GM23338 (cell line): ENCODE measurements at regions not wholly inside any gene's neighbourhood (a gene's known extent, or its start where the extent isn't known, plus 50 kb on each side); places are given as distances from the start of the nearest gene placed in this dataset.

Experiments used
- ATAC-seq: fragments of 200-7000 bp; cut with Tn5 transposase; 3 replicates; pipeline ENCODE4 v1.9.1; 2020
- DNase-seq: peaks from one replicate; pipeline ENCODE4 v3.0.0-alpha.2; 2015; ENCODE audit warnings: low spot score
- H2AFZ ChIP-seq: fragments of 200-600 bp; sonication (generic); 2 replicates; pipeline ENCODE4 v1.8.0; 2016; ENCODE audit warnings: antibody characterized with exemption, mild to moderate bottlenecking, moderate library complexity
- H3F3A ChIP-seq: fragments of 200-600 bp; sonication (generic); replicated peaks from 2 replicates; pipeline ENCODE4 v1.8.0; 2017; ENCODE audit warnings: antibody characterized with exemption, mixed run types, low read depth
- H3K27ac ChIP-seq: fragments of 200-600 bp; sonication (generic); 2 replicates; pipeline ENCODE4 v1.6.1; 2016; ENCODE audit warnings: low read depth
- H3K27me3 ChIP-seq: fragments of 200-600 bp; sonication (generic); 2 replicates; pipeline ENCODE4 v1.8.0; 2016; ENCODE audit warnings: mild to moderate bottlenecking, mixed run types, moderate library complexity; ENCODE audit not compliant: insufficient read depth
- H3K36me3 ChIP-seq: fragments of 200-600 bp; sonication (generic); 2 replicates; pipeline ENCODE4 v1.8.0; 2016; ENCODE audit warnings: mild to moderate bottlenecking; ENCODE audit not compliant: insufficient read depth
- H3K4me1 ChIP-seq: fragments of 200-600 bp; sonication (generic); 2 replicates; pipeline ENCODE4 v1.8.0; 2016; ENCODE audit warnings: mild to moderate bottlenecking, moderate library complexity; ENCODE audit not compliant: insufficient read depth
- H3K4me2 ChIP-seq: fragments of 200-600 bp; sonication (generic); 2 replicates; pipeline ENCODE4 v1.7.1; 2017; ENCODE audit warnings: mixed run types
- H3K4me3 ChIP-seq: fragments of 200-600 bp; sonication (generic); 2 replicates; pipeline ENCODE4 v1.6.1; 2016; ENCODE audit warnings: mixed run types
- H3K79me2 ChIP-seq: fragments of 200-600 bp; sonication (generic); replicated peaks from 2 replicates; pipeline ENCODE4 v1.8.0; 2017; ENCODE audit warnings: mild to moderate bottlenecking; ENCODE audit not compliant: insufficient read depth
- H3K9me2 ChIP-seq: fragments of 200-600 bp; sonication (generic); 2 replicates; pipeline ENCODE4 v1.8.0; 2017; ENCODE audit not compliant: insufficient read depth
- H4K20me1 ChIP-seq: fragments of 200-600 bp; sonication (generic); replicated peaks from 2 replicates; pipeline ENCODE4 v1.8.0; 2017; ENCODE audit warnings: mild to moderate bottlenecking; ENCODE audit not compliant: insufficient read depth
- H3K27ac Mint-ChIP-seq: 2 replicates; pipeline ENCODE4 v1.8.0; 2020; ENCODE audit warnings: inconsistent platforms, mild to moderate bottlenecking, moderate library complexity, mixed read lengths
- H3K27me3 Mint-ChIP-seq: 3 replicates; pipeline ENCODE4 v1.8.0; 2022; ENCODE audit warnings: low read depth, mild to moderate bottlenecking, moderate library complexity, mixed read lengths, inconsistent platforms; ENCODE audit not compliant: insufficient read depth, poor library complexity
- H3K36me3 Mint-ChIP-seq: 3 replicates; pipeline ENCODE4 v1.8.0; 2021; ENCODE audit warnings: low read depth, mild to moderate bottlenecking, inconsistent platforms, moderate library complexity, mixed read lengths
- H3K4me1 Mint-ChIP-seq: 3 replicates; pipeline ENCODE4 v1.8.0; 2020; ENCODE audit warnings: mild to moderate bottlenecking, inconsistent platforms, mixed read lengths
- H3K4me3 Mint-ChIP-seq: 3 replicates; pipeline ENCODE4 v1.8.0; 2021; ENCODE audit warnings: moderate library complexity, mild to moderate bottlenecking, inconsistent platforms, mixed read lengths
- H3K9me3 Mint-ChIP-seq: 3 replicates; pipeline ENCODE4 v1.8.0; 2020; ENCODE audit warnings: moderate library complexity, mild to moderate bottlenecking, inconsistent platforms, mixed read lengths
- CREB1 ChIP-seq: fragments of 250-450 bp; sonication (Bioruptor Pico); IDR thresholded peaks from 2 replicates; pipeline ENCODE4 v1.5.0; 2020; ENCODE audit warnings: low read depth, mild to moderate bottlenecking, moderate library complexity
- EZH2 ChIP-seq: fragments of 200-600 bp; sonication (generic); IDR thresholded peaks from one replicate; pipeline ENCODE4 v1.8.0; 2017; ENCODE audit warnings: antibody characterized with exemption, mild to moderate bottlenecking, low read depth; ENCODE audit not compliant: unreplicated experiment
- EZH2phosphoT487 ChIP-seq: fragments of 200-600 bp; sonication (generic); IDR thresholded peaks from one replicate; pipeline ENCODE4 v1.8.1; 2018; ENCODE audit warnings: antibody characterized with exemption; ENCODE audit not compliant: unreplicated experiment
- JUNB ChIP-seq: IDR thresholded peaks from one replicate; pipeline ENCODE4 v1.6.1; 2016; ENCODE audit warnings: antibody characterized with exemption; ENCODE audit not compliant: unreplicated experiment
- NANOG ChIP-seq: IDR thresholded peaks from 2 replicates; pipeline ENCODE4 v1.6.1; 2016; ENCODE audit warnings: antibody characterized with exemption, borderline replicate concordance
- POLR2AphosphoS5 ChIP-seq: IDR thresholded peaks from 2 replicates; pipeline ENCODE4 v1.6.1; 2016; ENCODE audit warnings: antibody characterized with exemption, low read depth
- STAT1 ChIP-seq: IDR thresholded peaks from one replicate; pipeline ENCODE4 v1.6.1; 2016; ENCODE audit warnings: antibody characterized with exemption; ENCODE audit not compliant: unreplicated experiment
- ZNF114 ChIP-seq: fragments of 250-450 bp; sonication (Bioruptor Pico); IDR thresholded peaks from 2 replicates; pipeline ENCODE4 v1.5.0; 2020; ENCODE audit warnings: mild to moderate bottlenecking, moderate library complexity
- ZNF331 ChIP-seq: fragments of 250-450 bp; sonication (Bioruptor Pico); IDR thresholded peaks from 2 replicates; pipeline ENCODE4 v1.5.0; 2020; ENCODE audit warnings: low read depth, mild to moderate bottlenecking, moderate library complexity
- TF ChIP-seq, protein P1 (sequence below): IDR thresholded peaks from one replicate; pipeline ENCODE4 v1.6.1; 2018; ENCODE audit warnings: antibody characterized with exemption; ENCODE audit not compliant: unreplicated experiment
- TF ChIP-seq, protein P2 (sequence below): IDR thresholded peaks from 2 replicates; pipeline ENCODE4 v1.6.1; 2016; ENCODE audit warnings: antibody characterized with exemption
- TF ChIP-seq, protein P3 (sequence below), 2 experiments: fragments of 200-600 bp in 1 of 2; sonication (generic) in 1 of 2; conservative IDR thresholded peaks; 2 replicates each; pipeline versions ENCODE4 v1.5.1 to v1.6.1; 2016 to 2017; ENCODE audit warnings: antibody characterized with exemption in 2 of 2, low read depth in 2 of 2, mild to moderate bottlenecking in 2 of 2, moderate library complexity in 1 of 2

DNA sequence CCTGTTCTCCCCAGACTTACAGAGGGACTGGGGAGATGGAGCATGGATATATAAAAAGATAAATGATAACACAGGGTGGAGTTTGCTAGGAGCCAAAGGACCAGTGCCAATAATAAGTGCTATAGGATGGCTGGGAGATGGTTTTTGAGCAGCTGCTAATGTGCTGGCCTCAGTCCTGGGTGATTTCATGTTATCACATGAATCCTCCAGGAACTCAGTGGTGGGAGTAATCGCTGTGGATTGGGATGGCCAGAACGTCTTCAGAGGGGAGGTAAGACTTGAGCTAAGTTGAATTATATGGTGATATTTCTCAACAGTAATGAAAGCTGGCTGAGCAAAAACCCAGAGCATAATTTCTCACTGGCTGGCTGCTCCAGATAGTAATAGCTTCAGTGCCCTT is 441.4 kb downstream of the SLC4A3 start (continued):
- TF ChIP-seq, protein P1, sequence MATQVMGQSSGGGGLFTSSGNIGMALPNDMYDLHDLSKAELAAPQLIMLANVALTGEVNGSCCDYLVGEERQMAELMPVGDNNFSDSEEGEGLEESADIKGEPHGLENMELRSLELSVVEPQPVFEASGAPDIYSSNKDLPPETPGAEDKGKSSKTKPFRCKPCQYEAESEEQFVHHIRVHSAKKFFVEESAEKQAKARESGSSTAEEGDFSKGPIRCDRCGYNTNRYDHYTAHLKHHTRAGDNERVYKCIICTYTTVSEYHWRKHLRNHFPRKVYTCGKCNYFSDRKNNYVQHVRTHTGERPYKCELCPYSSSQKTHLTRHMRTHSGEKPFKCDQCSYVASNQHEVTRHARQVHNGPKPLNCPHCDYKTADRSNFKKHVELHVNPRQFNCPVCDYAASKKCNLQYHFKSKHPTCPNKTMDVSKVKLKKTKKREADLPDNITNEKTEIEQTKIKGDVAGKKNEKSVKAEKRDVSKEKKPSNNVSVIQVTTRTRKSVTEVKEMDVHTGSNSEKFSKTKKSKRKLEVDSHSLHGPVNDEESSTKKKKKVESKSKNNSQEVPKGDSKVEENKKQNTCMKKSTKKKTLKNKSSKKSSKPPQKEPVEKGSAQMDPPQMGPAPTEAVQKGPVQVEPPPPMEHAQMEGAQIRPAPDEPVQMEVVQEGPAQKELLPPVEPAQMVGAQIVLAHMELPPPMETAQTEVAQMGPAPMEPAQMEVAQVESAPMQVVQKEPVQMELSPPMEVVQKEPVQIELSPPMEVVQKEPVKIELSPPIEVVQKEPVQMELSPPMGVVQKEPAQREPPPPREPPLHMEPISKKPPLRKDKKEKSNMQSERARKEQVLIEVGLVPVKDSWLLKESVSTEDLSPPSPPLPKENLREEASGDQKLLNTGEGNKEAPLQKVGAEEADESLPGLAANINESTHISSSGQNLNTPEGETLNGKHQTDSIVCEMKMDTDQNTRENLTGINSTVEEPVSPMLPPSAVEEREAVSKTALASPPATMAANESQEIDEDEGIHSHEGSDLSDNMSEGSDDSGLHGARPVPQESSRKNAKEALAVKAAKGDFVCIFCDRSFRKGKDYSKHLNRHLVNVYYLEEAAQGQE = no peak

DNA sequence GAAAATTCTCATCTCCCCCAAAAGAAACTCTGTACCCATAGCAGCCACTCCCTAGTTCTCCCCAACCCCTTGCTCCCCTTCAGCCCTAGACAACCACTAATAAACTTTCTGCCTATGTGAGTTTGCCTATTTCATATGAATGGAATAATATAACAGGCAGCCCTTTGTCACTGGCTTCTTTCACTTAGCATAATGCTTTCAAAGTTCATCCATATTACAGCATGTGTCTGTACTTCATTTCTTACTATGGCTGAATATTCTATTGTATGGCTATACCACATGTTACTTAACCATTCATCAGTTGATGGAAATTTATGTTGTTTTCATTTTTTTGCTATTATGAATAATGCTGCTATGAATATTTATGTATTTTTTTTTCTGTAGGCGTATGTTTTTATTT is 442.9 kb downstream of the SLC4A3 start:
- no peak overlapping the region for H3K4me2 ChIP-seq
- H3K79me2 ChIP-seq = no peaks in the 10 kb centered on the region
- H3K27ac ChIP-seq = no peak overlapping the region
- peaks cover 5% of the 10 kb centered on the region; the same call in 1 of the 2 replicates for H3K9me2 ChIP-seq
- no peak for DNase-seq
- no peak overlapping the region for H2AFZ ChIP-seq
- H3K36me3 ChIP-seq = no peaks in the 10 kb centered on the region
- H3K4me3 ChIP-seq = no peak overlapping the region
- H3K4me3 Mint-ChIP-seq = no peak overlapping the region
- H3K36me3 Mint-ChIP-seq = no peaks in the 10 kb centered on the region
- H3K4me1 ChIP-seq = no peaks in the 10 kb centered on the region
- no peaks in the 10 kb centered on the region for H3F3A ChIP-seq
- ATAC-seq = no peak
- no peaks in the 10 kb centered on the region for H3K9me3 Mint-ChIP-seq
- no peaks in the 10 kb centered on the region for H4K20me1 ChIP-seq
- peaks cover 3% of the 10 kb centered on the region for H3K27me3 Mint-ChIP-seq
- H3K27ac Mint-ChIP-seq = no peak overlapping the region
- H3K4me1 Mint-ChIP-seq = no peaks in the 10 kb centered on the region; the same call in 1 of the 3 replicates
- no peaks in the 10 kb centered on the region for H3K27me3 ChIP-seq
- TF ChIP-seq ZNF114 (CRISPR knock-in tag) = no peak
- TF ChIP-seq, protein P2, sequence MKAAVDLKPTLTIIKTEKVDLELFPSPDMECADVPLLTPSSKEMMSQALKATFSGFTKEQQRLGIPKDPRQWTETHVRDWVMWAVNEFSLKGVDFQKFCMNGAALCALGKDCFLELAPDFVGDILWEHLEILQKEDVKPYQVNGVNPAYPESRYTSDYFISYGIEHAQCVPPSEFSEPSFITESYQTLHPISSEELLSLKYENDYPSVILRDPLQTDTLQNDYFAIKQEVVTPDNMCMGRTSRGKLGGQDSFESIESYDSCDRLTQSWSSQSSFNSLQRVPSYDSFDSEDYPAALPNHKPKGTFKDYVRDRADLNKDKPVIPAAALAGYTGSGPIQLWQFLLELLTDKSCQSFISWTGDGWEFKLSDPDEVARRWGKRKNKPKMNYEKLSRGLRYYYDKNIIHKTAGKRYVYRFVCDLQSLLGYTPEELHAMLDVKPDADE = no peak
- TF ChIP-seq STAT1 = no peak
- TF ChIP-seq, protein P3, sequence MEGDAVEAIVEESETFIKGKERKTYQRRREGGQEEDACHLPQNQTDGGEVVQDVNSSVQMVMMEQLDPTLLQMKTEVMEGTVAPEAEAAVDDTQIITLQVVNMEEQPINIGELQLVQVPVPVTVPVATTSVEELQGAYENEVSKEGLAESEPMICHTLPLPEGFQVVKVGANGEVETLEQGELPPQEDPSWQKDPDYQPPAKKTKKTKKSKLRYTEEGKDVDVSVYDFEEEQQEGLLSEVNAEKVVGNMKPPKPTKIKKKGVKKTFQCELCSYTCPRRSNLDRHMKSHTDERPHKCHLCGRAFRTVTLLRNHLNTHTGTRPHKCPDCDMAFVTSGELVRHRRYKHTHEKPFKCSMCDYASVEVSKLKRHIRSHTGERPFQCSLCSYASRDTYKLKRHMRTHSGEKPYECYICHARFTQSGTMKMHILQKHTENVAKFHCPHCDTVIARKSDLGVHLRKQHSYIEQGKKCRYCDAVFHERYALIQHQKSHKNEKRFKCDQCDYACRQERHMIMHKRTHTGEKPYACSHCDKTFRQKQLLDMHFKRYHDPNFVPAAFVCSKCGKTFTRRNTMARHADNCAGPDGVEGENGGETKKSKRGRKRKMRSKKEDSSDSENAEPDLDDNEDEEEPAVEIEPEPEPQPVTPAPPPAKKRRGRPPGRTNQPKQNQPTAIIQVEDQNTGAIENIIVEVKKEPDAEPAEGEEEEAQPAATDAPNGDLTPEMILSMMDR (conservative IDR thresholded peaks at IDR 0.05; ENCODE audit: low read depth in 2 of 2) = no peak
- TF ChIP-seq, protein P1 = no peak
- TF ChIP-seq POLR2AphosphoS5 = no peak
- no peak for TF ChIP-seq JUNB
- TF ChIP-seq ZNF331 (CRISPR knock-in tag) = no peak
- TF ChIP-seq NANOG = no peak
- TF ChIP-seq CREB1 = no peak
- TF ChIP-seq EZH2 = no peak
- TF ChIP-seq EZH2phosphoT487 = no peak
